Neuronal stem cell (in vitro differentiated cells): ENCODE measurements at regions not wholly inside any gene's neighbourhood (a gene's known extent, or its start where the extent isn't known, plus 50 kb on each side); places are given as distances from the start of the nearest gene placed in this dataset.

ENCODE experiments used
- DNase-seq: peaks from one replicate; pipeline ENCODE4 v3.0.0-alpha.2; 2013; ENCODE audit warnings: low spot score
- H2AFZ ChIP-seq: one replicate; pipeline ENCODE4 v1.6.1; 2013; ENCODE audit warnings: mild to moderate bottlenecking, low read length, inconsistent platforms
- H2AK5ac ChIP-seq: 2 replicates; pipeline ENCODE4 v1.6.1; 2013; ENCODE audit warnings: low read depth, mild to moderate bottlenecking, inconsistent platforms, low read length, moderate library complexity, mixed read lengths
- H2BK120ac ChIP-seq: 2 replicates; pipeline ENCODE4 v1.6.1; 2013; ENCODE audit warnings: low read depth, mild to moderate bottlenecking, inconsistent platforms, low read length, moderate library complexity, mixed read lengths
- H2BK12ac ChIP-seq: one replicate; pipeline ENCODE4 v1.6.1; 2013; ENCODE audit warnings: low read length, inconsistent platforms
- H2BK15ac ChIP-seq: 2 replicates; pipeline ENCODE4 v1.6.1; 2013; ENCODE audit warnings: mild to moderate bottlenecking, low read length, inconsistent platforms, mixed read lengths
- H2BK5ac ChIP-seq: one replicate; pipeline ENCODE4 v1.6.1; 2013; ENCODE audit warnings: inconsistent platforms, mild to moderate bottlenecking, low read length, moderate library complexity
- H3K14ac ChIP-seq: one replicate; pipeline ENCODE4 v1.6.1; 2013; ENCODE audit warnings: low read length, inconsistent platforms
- H3K18ac ChIP-seq: 2 replicates; pipeline ENCODE4 v1.6.1; 2013; ENCODE audit warnings: low read length, inconsistent platforms
- H3K23ac ChIP-seq: 2 replicates; pipeline ENCODE4 v1.6.1; 2013; ENCODE audit warnings: low read depth, mild to moderate bottlenecking, mixed read lengths, low read length, inconsistent platforms; ENCODE audit not compliant: poor library complexity
- H3K27ac ChIP-seq: replicated peaks from 3 replicates; pipeline ENCODE4 v1.5.1; 2013; ENCODE audit warnings: low read length, inconsistent platforms
- H3K27me3 ChIP-seq, 3 experiments: 2 replicates each; pipeline ENCODE4 v1.6.1; 2013; ENCODE audit warnings: low read length in 3 of 3, mild to moderate bottlenecking in 2 of 3, inconsistent platforms in 1 of 3, low read depth in 1 of 3, mixed read lengths in 1 of 3, moderate library complexity in 1 of 3; ENCODE audit not compliant: control insufficient read depth in 3 of 3, insufficient read depth in 3 of 3
- H3K36me3 ChIP-seq, 2 donors: replicated peaks in 1 of 2; 2 replicates each; pipeline ENCODE4 v1.6.1; 2013; ENCODE audit warnings: low read length in 2 of 2; ENCODE audit not compliant: control insufficient read depth in 2 of 2, insufficient read depth in 2 of 2
- H3K4ac ChIP-seq: 2 replicates; pipeline ENCODE4 v1.6.1; 2013; ENCODE audit warnings: inconsistent platforms, mild to moderate bottlenecking, low read length, moderate library complexity
- H3K4me1 ChIP-seq, 2 donors: 1 replicate in 1 of 2; 2 replicates in 1 of 2; pipeline ENCODE4 v1.6.1; 2013; ENCODE audit warnings: low read length in 2 of 2, low read depth in 1 of 2; ENCODE audit not compliant: control insufficient read depth in 2 of 2, insufficient read depth in 1 of 2
- H3K4me2 ChIP-seq: one replicate; pipeline ENCODE4 v1.6.1; 2013; ENCODE audit warnings: mild to moderate bottlenecking, low read length, inconsistent platforms; ENCODE audit not compliant: insufficient read depth, poor library complexity, severe bottlenecking
- H3K4me3 ChIP-seq, 2 donors: 2 replicates each; pipeline ENCODE4 v1.5.1; 2013; ENCODE audit warnings: low read length in 2 of 2, mild to moderate bottlenecking in 2 of 2, inconsistent platforms in 1 of 2, moderate library complexity in 1 of 2
- H3K79me1 ChIP-seq: one replicate; pipeline ENCODE4 v1.6.1; 2013; ENCODE audit warnings: low read depth, mild to moderate bottlenecking, inconsistent platforms, low read length, moderate library complexity
- H3K9ac ChIP-seq: one replicate; pipeline ENCODE4 v1.6.1; 2013; ENCODE audit warnings: mild to moderate bottlenecking, low read depth, low read length, inconsistent platforms; ENCODE audit not compliant: poor library complexity
- H3K9me3 ChIP-seq, 2 donors: replicated peaks in 1 of 2; 2 replicates each; pipeline versions ENCODE3 to v1.6.1; 2013; ENCODE audit warnings: low read length in 2 of 2, mild to moderate bottlenecking in 2 of 2, inconsistent platforms in 1 of 2, low read depth in 1 of 2, mixed read lengths in 1 of 2, moderate library complexity in 1 of 2; ENCODE audit not compliant: control insufficient read depth in 2 of 2, insufficient read depth in 1 of 2
- H4K8ac ChIP-seq: one replicate; pipeline ENCODE4 v1.6.1; 2013; ENCODE audit warnings: low read depth, mild to moderate bottlenecking, inconsistent platforms, low read length, moderate library complexity
- H4K91ac ChIP-seq: one replicate; pipeline ENCODE4 v1.6.1; 2013; ENCODE audit warnings: low read length, low read depth, mild to moderate bottlenecking, inconsistent platforms; ENCODE audit not compliant: poor library complexity
- WGBS, 2 donors: extraction: QIAGEN DNeasy Blood & Tissue Kit; methylation state at CpG; one replicate each; pipeline ENCODE4 v1.1.7; 2013; ENCODE audit warnings: missing lambda C conversion rate in 2 of 2, mixed read lengths in 1 of 2; ENCODE audit not compliant: insufficient read length in 2 of 2, insufficient replicate concordance in 1 of 2; ENCODE audit errors: extremely low coverage in 2 of 2; 5-methylcytosine and 5-hydroxymethylcytosine counted together

DNA sequence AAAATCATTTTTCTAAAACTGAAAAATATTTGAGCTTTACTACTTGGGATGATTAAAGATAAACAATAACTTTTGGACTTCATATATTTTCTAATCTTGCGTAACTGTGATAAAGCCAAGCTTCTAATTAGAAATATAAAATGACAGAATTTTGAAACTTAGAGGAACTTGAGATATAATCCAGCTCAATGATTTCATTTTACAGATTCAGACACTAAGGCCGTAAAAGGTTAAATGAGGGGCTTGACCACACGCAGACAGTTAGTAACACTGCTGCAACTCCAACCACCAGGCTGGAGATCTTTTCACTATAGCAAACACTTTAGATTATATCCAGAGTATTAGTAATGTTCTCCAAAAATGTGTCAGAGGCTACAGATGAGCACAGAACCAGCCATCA, 445.5 kb downstream of the ZEB2 start:
- Histone ChIP-seq H2BK120ac (no peak overlapping the region), H4K8ac (no peak overlapping the region), H2AK5ac (no peak overlapping the region), H2AFZ (no peak overlapping the region), H3K9ac (no peak overlapping the region), H3K9me3 (no peaks in the 10 kb centered on the region), H3K14ac (no peak overlapping the region), H3K27ac (no peak overlapping the region), H3K4me3 (no peak overlapping the region), H3K23ac (no peak overlapping the region), H3K27me3 (no peaks in the 10 kb centered on the region), H3K4ac (no peak overlapping the region), H3K79me1 (no peaks in the 10 kb centered on the region), H4K91ac (no peak overlapping the region), H3K36me3 (no peaks in the 10 kb centered on the region), H3K4me2 (no peak overlapping the region), H2BK5ac (no peak overlapping the region), H2BK15ac (no peak overlapping the region), H3K4me1 (peaks cover 3 to 14% of the 10 kb centered on the region in 2 donors), H2BK12ac (no peak overlapping the region), H3K18ac (no peak overlapping the region)
- WGBS, 2 donors, result no CpG with 5 or more reads among the region's 3 CpGs
- no peak for DNase-seq

DNA sequence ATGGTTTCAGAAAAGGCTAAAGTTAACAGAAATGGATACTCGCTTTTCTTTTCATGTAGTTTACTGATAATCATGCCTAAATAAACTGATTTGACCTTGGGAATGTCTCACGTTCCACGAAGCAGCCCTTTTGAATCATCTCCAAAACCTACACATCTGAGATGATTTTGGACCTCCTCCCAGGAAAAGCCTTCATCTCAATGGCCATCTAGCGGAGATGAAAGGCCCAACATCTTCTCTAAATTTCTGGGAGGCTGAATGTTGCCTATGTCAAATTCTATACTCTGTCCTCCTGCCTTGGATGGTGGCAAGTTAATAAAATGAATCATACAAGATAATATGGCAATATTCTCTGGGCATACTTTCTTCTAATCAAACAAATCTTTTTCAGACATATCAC, 448.5 kb downstream of the ZEB2 start:
- no peak overlapping the region for H2BK15ac ChIP-seq
- H4K91ac ChIP-seq, result no peak overlapping the region
- H3K9me3 ChIP-seq, result no peaks in the 10 kb centered on the region
- no peak overlapping the region for H3K27ac ChIP-seq
- H2BK120ac ChIP-seq, result no peak overlapping the region
- no peak overlapping the region for H3K23ac ChIP-seq
- no peak overlapping the region for H2BK5ac ChIP-seq
- H2AK5ac ChIP-seq, result no peak overlapping the region
- H3K4me2 ChIP-seq, result no peak overlapping the region
- H2AFZ ChIP-seq, result no peak overlapping the region
- no peak overlapping the region for H4K8ac ChIP-seq
- no peak overlapping the region for H3K4ac ChIP-seq
- no peak overlapping the region for H3K4me3 ChIP-seq
- H3K27me3 ChIP-seq, result no peaks in the 10 kb centered on the region
- DNase-seq, result no peak
- H3K79me1 ChIP-seq, result no peaks in the 10 kb centered on the region
- H3K4me1 ChIP-seq, result no peaks in the 10 kb centered on the region
- H3K14ac ChIP-seq, result no peak overlapping the region
- no peak overlapping the region for H3K9ac ChIP-seq
- WGBS, 2 donors, result no CpG with 5 or more reads among the region's 4 CpGs
- no peak overlapping the region for H2BK12ac ChIP-seq
- no peak overlapping the region for H3K18ac ChIP-seq
- H3K36me3 ChIP-seq, result no peaks in the 10 kb centered on the region

DNA sequence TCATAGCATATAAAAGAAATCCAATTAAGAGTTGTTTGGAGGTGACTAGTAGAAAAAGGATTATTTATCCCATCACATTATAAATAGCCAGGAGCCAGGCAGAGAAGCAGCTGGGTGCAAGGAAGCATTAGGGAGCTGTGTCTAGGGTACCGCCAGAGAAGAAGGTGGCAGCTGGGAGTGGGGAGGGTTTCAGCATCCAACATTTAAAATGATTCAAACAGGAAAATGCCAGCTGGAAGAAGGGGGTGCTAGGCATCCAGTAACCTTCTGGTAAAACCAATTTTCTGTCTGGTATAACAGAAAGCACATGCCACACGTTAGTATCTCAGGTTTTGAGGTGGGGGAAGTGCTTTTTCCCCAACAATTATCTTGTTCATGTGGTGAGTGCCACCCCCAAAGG, 452.4 kb downstream of the ZEB2 start:
- no peaks in the 10 kb centered on the region for H3K9me3 ChIP-seq
- H3K4ac ChIP-seq, result no peak overlapping the region
- H3K4me2 ChIP-seq, result no peak overlapping the region
- H2AK5ac ChIP-seq, result no peak overlapping the region
- H2BK5ac ChIP-seq, result no peak overlapping the region
- no peak overlapping the region for H4K8ac ChIP-seq
- no peaks in the 10 kb centered on the region for H3K36me3 ChIP-seq
- no CpG with 5 or more reads among the region's 2 CpGs for WGBS, 2 donors
- H4K91ac ChIP-seq, result no peak overlapping the region
- no peak overlapping the region for H3K27ac ChIP-seq
- H3K14ac ChIP-seq, result no peak overlapping the region
- H2BK12ac ChIP-seq, result no peak overlapping the region
- H3K27me3 ChIP-seq, result no peaks in the 10 kb centered on the region
- no peak overlapping the region for H2BK120ac ChIP-seq
- H2BK15ac ChIP-seq, result no peak overlapping the region
- no peak overlapping the region for H3K18ac ChIP-seq
- no peak overlapping the region for H3K23ac ChIP-seq
- DNase-seq, result no peak
- no peak overlapping the region for H2AFZ ChIP-seq
- no peak overlapping the region for H3K9ac ChIP-seq
- H3K79me1 ChIP-seq, result no peaks in the 10 kb centered on the region
- H3K4me1 ChIP-seq, result no peaks in the 10 kb centered on the region
- no peak overlapping the region for H3K4me3 ChIP-seq

DNA sequence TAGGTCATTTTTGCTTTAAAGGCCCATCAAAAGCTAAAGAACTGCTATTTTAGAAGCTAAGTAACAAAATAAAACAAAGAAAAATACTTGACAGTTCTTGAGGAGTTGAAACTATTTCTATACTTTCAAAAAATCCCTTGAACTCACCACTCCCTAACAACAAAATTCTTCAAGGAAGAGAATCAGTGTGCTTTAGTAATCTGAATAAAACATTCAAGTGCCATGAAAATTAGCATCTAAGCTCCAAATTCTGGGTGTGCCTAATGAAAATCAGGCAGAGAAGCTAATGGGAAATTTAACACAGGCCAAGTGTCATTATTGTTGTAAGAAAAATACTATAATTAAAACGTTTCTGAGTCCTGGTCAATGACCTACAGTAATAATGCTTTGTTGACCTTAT, 456.3 kb downstream of the ZEB2 start:
- Histone ChIP-seq H4K91ac (no peak overlapping the region), H3K23ac (no peak overlapping the region), H3K79me1 (no peaks in the 10 kb centered on the region), H3K14ac (no peak overlapping the region), H3K4me2 (no peak overlapping the region), H2BK15ac (no peak overlapping the region), H2AK5ac (no peak overlapping the region), H3K4me3 (no peak overlapping the region), H4K8ac (no peak overlapping the region), H3K4ac (no peak overlapping the region), H2BK12ac (no peak overlapping the region), H3K9ac (no peak overlapping the region), H3K27me3 (no peaks in the 10 kb centered on the region), H2BK5ac (no peak overlapping the region), H2BK120ac (no peak overlapping the region), H3K18ac (no peak overlapping the region), H2AFZ (no peak overlapping the region), H3K27ac (no peak overlapping the region), H3K9me3 (no peaks in the 10 kb centered on the region), H3K36me3 (no peaks in the 10 kb centered on the region), H3K4me1 (no peaks in the 10 kb centered on the region)
- WGBS, 2 donors, result no CpG with 5 or more reads among the region's 1 CpG
- DNase-seq, result no peak
